DMS153 treated with DMSO at 0.1 percent for 48 hours (cell line): ENCODE measurements at regions not wholly inside any gene's neighbourhood (a gene's known extent, or its start where the extent isn't known, plus 50 kb on each side); places are given as distances from the start of the nearest gene placed in this dataset.
"Not testable (repeated sequence)": the region's sequence is repeated elsewhere in the genome, so short reads cannot be mapped to it uniquely, and the experiment has no call there.

Experiments used
- DNase-seq: peaks from one replicate; lab custom pipeline; 2025; ENCODE audit not compliant: unreplicated experiment; lab: John Stamatoyannopoulos, UW

DNA sequence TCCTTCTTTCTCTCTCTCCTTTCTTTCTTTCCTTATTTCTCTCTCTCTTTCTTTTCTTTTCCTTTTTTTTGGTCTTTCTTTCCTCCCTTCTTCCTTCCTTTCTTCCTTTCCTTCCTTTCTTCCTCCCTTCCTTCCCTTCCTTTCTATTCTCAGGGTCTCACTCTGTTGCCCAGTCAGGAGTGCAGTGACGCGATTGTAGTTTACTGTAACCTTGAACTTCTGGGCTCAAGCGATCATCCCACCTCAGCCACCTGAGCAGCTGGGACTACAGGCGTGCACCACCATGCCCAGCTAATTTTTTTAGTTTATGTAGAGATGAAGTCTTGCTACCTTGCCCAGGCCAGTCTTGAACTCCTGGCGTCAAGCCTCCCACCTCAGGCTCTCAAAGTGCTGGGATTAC, 83.8 kb upstream of the PPM1B start:
- no peak for DNase-seq

DNA sequence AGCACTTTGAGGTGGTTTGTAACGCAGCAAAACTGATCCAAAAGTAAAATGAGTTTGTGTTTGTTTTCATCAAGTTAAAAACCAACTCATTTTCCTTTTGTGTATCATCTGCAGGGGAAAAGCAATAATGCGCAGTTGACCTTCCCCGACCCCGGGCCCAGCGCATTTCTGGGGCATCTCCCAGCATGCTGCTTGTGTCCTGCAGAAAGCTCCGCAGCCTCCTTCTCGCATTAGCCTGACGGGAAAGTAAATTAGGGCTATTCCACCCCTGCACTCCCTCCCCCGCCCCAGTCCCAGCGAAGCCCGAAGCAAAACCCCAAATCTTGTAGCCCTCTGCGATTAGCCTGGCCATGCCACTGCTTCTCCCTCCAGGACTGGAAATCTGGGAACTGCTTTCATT, 82.0 kb upstream of the PPM1B start:
- DNase-seq, result no peak

DNA sequence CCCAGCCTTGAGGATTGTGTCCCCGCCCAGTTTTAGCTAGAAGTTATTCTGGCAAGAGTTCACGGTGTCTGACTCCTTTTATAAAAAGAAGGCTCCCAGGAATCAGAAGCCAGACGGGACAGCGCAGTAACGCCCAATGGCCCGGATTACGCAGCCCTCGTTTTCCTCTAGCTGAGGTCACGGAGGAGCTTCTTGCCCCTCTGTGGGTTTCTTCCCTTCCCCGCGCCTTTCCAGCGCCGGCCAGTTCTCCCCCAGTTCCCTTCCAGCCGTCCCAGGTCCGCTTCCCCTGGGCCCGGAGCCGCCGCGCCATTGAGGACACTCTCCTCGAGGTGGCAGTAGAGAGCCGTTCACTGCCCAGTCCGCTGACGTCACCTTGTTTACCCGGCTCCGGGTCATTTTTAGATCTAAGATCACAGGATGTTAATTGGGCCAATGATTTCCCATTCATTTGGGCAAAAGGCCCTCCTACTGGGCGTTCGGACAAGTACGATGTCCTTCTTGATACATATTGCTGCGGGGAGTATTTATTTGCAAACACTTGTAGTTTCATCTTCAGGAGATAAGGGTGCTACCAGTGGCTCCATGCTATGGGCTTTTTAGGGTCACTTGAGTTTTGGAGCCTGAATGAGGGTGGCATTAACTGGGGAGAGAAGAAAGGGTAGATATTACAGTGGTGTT, 81.5 kb upstream of the PPM1B start:
- DNase-seq, result peak; percentile 83

DNA sequence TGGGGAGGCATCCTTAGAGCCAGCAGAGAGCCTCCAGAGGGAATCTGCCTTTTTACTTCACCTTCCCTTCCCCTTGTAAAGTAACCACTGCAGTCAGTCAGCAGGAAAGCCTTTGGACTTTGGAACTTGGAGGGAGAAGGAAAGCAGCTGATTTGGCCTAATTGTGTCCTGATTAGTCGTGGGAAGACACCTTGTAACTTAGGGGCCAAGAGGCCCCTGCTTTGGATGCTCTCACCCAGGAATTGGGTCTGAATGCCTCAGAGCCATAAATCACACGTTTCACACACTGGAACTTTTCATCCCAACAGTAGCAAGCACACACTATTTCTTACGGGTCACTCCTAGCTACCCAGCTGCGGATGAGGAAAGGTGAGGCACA, 81.0 kb upstream of the PPM1B start:
- DNase-seq, result no peak

DNA sequence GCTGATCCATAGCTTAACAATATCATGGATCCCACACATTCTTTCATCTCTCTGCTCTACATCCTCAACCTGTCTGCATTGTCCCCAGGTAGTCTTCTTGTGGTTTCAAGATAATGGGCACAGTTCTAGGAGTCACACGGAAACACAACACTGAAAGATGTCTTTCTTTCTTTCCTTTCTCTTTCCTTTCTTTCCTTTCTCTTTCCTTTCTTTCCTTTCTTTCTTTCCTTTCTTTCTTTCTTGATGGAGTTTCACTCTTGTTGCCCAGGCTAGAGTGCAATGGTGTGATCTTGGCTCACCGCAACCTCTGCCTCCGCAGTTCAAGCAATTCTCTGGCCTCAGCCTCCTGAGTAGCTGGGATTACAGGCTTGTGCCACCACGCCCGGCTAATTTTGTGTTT, 76.2 kb upstream of the PPM1B start:
- not testable (repeated sequence) for DNase-seq

DNA sequence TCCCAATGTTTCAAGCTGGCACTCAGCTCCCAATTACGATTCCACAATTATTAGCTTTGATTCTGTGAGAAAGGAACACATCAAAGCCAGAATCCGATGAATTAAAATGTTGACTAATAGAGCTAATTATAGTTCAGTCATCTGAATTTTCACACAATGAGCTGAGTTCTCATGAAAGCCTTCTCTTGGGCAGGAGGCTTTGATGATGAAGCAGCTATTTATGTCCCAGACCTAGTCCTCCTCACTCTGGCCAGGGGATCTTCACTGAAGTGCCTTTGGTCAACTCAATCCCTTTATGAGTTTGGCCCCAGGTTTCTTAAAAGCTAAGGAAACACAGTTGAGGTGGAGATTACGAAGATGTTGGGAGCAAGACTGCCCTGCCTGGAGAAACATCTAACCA, 74.7 kb upstream of the PPM1B start:
- no peak for DNase-seq

DNA sequence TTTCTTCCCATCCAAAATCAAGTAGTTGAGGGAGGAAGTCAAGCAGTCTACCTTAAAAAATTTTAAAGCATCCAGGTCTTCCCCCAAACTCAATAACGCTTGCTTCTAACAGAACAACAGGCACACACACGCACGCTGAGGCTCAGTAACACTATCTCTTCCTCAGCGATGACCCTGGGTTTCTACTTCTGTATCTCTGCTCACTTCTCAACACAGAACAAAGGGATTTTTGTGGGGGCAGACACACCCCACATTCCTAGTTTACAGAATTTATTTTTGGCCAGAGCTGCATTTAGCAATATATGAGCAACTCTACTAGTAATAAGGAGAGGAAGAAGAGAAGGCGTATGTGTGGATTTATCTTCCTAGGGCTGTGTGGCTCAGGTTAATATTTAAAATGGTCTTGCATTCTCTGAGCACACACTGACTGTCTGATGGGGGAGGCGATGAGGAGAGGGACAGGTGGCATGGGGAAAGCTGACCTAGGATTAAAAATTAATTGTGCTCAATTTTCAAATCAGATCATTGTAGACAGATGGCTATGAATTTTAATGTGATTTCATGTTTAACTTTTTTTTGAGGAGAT, 71.3 kb upstream of the PPM1B start:
- DNase-seq, result no peak

DNA sequence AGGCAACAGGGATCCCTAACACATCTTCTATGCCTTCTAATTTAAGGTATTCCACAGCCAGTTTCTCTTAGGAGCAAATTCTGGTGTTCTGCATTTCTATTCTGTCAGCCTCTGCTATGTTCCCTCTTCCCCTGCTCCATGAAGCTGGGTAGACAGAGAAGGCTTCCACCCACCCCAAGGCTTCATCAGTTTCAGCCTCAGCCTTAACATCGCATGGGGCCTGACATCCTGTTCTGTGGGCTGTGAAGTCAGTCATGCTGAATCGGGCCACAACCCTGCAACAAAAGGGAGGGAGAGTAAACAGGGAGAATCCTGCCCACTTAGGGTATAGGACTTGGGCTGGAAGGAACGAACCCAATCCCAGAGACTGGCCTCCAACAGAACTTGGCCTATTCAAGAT, 70.6 kb upstream of the PPM1B start:
- DNase-seq, result no peak

DNA sequence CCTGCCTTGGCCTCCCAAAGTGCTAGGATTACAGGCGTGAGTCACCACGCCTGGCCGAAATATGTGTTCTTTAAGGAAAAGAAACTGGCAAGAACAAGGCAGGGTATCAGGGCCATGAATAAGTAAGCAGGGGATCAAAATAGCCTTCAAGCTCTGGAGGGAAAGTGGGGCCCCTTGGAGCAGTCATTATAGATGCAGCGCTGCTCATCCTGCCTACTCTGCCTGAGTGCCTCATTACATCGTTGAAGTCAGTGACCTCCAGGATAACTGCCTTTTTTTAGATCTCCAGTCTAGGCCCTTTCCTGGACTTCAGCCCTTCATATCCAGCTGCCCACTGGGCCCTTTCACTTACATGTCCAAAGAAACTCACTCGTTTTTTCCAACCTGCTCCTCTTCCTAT, 69.8 kb upstream of the PPM1B start:
- no peak for DNase-seq

DNA sequence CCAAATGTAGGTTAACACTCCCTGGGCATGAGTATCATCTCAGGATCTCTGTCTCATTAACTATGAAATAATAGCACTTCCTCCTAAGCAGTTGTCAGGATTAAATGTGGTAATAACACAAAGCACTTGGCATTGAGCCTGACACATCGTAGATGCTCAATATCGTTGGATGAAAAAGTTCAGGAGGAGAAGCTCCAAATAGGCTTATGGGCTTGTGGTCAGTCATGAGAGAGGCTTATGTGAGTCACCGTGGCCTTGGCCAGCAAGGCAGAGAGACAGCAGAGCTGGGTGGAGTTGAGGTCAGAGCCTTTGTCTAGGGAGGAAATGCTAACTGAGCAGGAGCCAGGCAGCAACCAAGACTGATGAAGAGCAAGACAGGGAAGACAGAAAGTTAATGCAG, 68.3 kb upstream of the PPM1B start:
- DNase-seq, result peak; percentile 6

DNA sequence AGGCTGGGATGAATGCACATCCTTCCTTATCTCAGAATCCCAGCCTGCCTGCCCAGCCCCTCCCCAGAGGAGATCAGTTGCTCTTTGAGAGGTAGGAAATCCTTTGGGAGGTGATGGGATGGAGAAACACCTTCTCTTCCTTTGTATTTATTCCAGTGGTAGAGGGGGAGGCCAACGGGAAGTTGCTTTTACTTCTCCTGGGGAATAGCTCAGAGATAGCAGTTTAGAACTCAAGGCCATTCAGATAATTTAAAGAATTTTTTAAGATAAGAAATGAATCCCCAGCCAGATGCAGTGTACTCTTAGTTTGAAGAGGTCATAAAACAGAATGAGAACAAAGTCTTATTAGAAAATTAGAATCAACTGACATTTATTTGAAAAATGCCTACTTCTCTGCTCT, 67.4 kb upstream of the PPM1B start:
- no peak for DNase-seq

DNA sequence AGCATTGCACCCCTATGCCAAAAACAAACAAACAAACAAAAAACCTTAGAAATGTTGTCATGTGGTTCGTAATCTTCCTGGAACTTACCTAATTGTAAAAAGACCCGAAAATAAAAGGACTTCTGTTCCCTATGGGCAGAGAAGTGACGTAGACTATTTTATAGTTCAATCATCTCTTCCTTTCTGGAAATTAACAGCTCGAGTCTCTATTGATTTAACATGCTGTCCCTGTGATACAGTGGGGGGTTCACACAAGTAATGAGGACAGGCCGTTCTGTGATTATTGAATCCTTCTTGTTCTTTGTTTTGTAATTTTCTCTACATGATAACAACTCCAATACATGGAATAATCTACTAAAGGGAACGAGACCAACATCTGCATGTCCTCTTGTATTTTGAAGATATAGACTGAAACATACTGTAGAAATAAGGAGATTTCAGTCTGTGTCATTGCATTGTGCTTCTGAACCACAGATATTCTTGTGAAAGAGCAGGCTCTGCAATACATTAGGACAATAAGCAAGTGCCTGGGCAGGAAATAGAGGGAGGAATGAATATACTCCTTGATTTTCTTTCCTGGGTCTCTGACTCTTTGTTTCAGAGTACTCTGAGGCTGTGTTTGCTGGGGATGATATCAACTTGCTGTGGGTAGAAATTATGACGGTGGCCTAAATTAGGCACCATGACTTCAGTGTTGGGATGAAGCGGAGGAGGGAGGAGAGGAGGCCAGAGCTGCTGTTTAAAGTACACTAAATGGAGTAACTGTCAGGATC, 65.7 kb upstream of the PPM1B start:
- DNase-seq, result no peak

DNA sequence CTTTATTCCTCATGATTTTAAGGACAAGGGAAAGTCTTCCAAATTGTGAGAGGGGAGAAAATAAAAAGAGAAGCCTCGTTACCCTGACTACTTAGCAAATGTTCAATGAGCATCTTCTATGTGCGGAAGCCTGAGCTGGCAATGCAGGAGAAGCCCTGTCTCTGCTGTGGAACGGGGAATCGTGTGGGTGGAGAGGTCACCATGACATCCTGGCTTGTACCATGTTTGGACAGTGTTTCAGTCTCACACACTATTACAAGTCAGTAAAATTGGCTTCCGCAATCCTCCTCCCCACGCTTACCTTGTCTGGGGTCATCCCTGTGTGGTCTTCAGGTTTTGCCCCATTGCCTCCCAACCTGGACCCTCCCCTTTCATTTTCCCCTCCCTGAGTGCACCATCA, 65.0 kb upstream of the PPM1B start:
- no peak for DNase-seq

DNA sequence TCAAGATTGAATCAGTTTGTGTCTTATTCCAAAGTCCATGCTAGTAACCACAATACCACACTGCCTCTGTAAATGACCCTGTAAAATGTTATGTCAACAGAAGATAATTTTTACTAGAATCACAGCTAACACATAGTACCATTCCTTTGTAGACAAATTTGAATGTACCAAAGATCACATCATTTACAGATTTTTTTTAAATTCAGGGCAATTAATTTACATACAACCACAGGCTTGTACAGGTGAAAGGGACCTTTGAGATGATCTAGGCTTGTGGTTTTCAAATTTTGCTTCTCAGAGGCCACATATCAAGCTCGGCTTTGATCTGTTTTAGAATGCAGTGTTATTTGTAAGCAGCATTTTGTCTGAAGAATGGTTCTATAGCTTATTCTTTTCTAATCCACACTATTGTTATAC, 63.8 kb upstream of the PPM1B start:
- DNase-seq, result no peak

DNA sequence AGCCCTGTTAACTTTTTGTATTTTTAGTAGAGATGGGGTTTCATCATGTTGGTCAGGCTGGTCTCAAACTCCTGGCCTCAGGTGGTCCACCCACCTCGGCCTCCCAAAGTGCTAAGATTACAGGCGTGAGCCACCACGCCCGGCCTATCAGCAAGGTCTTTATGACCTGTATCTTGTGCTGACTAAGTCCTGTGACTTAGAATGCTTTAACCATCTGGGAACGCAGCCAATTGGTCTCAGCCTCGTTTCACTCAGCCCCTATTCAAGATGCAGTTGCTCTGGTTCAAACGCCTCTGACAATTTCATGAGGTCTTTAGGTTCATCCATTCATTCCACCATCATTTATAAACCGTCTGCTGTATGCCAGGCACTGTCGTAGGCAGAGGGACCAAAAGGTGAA, 62.2 kb upstream of the PPM1B start:
- DNase-seq, result not testable (repeated sequence)

DNA sequence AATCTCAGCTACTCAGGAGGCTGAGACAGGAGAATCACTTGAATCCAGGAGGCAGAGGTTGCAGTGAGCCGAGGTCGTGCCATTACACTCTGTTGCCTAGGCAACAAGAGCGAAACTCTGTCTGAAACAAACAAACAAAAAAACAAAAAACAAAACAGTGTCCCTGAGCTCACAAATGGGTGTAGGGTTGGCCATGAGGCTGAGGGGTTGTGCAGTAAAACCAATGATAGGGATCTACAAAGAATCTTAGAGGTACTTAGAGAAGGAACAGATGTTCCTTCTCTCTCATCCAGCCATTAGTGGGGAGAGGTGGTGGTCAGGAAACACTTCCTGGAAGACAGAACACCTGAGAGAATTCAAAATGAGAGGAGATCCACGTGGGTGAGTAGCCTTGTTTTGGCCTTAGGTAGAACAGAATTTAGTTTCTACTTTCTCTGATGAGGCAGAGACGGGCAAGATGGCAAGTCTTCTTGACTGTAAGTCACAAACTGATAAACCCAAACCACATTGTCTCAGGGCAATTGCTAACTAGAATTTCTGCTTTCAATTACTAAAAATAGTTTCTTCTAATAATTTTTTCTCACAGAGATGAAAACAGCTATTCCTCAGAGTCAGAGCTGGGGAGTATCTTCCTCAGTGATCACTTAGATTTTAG, 61.5 kb upstream of the PPM1B start:
- no peak for DNase-seq

DNA sequence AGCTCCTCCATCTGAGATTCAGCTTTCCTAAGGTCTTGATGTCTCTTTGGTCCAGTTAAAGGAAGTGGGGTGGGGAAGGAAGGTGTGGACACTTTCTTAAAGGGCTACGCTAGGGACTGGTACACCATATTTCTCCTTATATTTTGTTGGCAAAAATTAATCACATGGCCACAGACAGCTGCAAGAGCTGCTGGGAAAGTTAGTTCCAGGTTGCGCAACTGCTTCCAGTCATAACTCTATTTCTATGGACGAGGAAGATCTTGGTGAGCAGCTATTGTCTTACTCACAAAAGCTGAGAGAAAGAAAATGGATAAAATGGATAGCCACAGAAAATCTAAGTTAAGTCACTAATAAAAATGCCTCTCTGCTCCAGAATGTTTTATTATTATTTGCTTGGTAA, 60.7 kb upstream of the PPM1B start:
- no peak for DNase-seq

DNA sequence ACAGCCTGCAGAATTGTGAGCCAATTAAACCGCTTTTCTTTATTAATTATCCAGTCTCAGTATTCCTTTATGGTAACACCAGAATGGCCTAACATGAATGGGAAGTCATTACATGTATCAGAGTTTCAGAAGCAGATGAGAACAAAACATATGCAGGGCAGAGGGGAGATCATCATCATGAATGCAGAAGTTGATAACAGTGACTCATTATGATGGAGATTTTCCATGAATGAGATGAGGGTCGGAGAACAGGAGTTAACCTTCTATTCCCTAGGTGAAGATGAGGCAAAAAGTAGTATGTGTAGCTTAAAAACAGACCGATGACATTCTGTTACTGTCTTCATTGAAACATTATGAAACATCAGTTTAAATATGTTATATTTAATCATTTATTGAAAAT, 59.5 kb upstream of the PPM1B start:
- no peak for DNase-seq

DNA sequence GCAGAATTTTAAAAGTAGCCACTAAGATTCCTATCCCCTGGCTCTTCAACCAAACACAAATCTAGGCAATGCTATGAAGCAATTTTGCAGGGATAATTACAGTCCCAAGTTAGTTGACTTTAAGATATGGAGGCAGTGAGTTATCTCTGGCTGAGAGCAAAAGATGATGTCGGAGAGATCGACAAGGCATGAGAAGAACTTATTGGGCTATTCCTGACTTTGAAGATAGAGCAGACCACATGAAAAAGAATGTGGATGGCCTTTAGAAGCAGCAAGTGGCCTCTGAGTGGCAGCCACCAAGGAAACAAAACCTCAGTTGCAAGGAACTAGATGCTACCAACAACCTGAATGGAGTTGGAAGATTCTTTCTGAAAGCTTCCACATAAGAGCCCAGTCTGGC, 58.2 kb upstream of the PPM1B start:
- no peak for DNase-seq

DNA sequence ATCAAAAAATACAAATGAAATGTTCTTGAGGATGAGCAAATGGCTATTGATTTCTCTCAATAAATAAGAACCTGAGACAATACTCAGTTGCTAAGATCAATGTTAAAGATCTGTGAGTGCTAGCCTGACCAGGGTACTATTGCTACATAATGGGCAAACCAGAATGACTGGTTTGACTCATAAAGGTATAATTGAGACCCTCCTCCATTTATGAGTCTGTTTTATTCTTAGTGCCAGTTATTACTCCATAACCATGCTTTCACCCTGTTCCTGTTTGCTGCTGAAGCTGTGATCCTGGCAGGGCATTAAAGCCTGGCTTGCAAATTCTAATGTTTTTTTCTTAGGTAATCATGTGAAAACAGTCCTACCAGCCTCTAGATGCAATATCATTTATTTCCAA, 56.6 kb upstream of the PPM1B start:
- DNase-seq, result no peak

DNA sequence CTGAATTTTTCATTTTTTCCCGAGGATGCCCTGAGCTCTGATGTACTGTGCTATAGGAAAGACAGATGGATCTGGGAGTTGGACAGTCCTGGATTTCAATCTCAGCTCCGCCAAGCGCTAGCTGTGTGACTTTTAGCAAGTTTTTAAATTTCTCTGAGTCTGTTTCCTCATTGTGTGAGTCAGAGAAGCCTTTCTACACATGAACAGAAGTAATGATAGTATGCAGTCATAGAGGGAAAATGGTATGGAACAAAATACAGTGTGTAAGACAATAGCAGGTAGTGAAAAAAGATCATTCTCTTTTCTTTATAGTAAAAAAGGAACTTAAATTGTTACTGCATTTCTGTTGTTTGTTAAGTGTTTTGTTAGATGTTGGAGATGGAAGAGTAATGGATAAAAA, 52.4 kb upstream of the PPM1B start:
- no peak for DNase-seq

DNA sequence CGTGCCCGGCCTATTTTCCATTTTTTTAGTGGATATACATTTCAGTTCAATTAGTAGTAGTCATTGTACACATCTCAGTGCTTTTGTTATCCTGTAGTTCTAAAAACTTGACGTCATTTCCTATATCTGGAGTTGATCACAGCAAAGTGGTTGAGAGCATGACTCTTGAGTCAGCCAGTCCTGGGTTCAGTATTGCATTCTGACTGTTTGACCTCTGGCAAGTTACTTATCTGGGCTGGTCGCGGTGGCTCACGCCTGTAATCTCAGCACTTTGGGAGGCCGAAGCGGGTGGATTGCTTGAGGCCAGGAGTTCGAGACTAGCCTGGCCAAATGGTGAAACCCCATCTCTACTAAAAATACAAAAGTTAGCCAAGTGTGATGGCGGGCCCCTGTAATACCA, 50.4 kb upstream of the PPM1B start:
- DNase-seq, result no peak
